WTC11 (cell line): ENCODE measurements at regions not wholly inside any gene's neighbourhood (a gene's known extent, or its start where the extent isn't known, plus 50 kb on each side); places are given as distances from the start of the nearest gene placed in this dataset.

Source experiments
- CDX4 ChIP-seq: fragments of 250-450 bp; sonication (Bioruptor Pico); IDR thresholded peaks from 2 replicates; pipeline ENCODE4 v1.9.0; 2021; ENCODE audit warnings: moderate library complexity, mild to moderate bottlenecking, inconsistent platforms, borderline replicate concordance
- CTCF ChIP-seq: fragments of 200-600 bp; IDR thresholded peaks from 2 replicates; pipeline ENCODE4 v1.8.0; 2022; ENCODE audit warnings: antibody characterized with exemption
- HMGXB4 ChIP-seq: sonication (generic); formaldehyde crosslinking; IDR thresholded peaks from 2 replicates; pipeline ENCODE4 v1.8.1; 2023; ENCODE audit warnings: mild to moderate bottlenecking, moderate library complexity, missing genetic modification reagents
- MAX ChIP-seq: sonication (generic); formaldehyde crosslinking; IDR thresholded peaks from 2 replicates; pipeline ENCODE4 v1.8.0; 2022; ENCODE audit warnings: mild to moderate bottlenecking, missing genetic modification reagents
- NR1H2 ChIP-seq: sonication (generic); formaldehyde crosslinking; IDR thresholded peaks from 2 replicates; pipeline ENCODE4 v1.9.0; 2021; ENCODE audit warnings: mild to moderate bottlenecking, moderate library complexity, missing genetic modification reagents
- NR3C1 ChIP-seq: sonication (generic); formaldehyde crosslinking; conservative IDR thresholded peaks from 2 replicates; pipeline ENCODE4 v1.8.1; 2023; ENCODE audit warnings: low read depth, mild to moderate bottlenecking, missing genetic modification reagents
- PRDM15 ChIP-seq: sonication (generic); formaldehyde crosslinking; IDR thresholded peaks from 2 replicates; pipeline ENCODE4 v1.8.0; 2022; ENCODE audit warnings: missing genetic modification reagents
- SP1 ChIP-seq: sonication (generic); formaldehyde crosslinking; conservative IDR thresholded peaks from 2 replicates; pipeline ENCODE4 v1.8.1; 2022; ENCODE audit warnings: missing genetic modification reagents
- TEAD4 ChIP-seq: sonication (generic); formaldehyde crosslinking; IDR thresholded peaks from 2 replicates; pipeline ENCODE4 v1.8.0; 2022; ENCODE audit warnings: mild to moderate bottlenecking, missing genetic modification reagents
- USF2 ChIP-seq: sonication (generic); formaldehyde crosslinking; IDR thresholded peaks from 2 replicates; pipeline ENCODE4 v1.8.1; 2023; ENCODE audit warnings: mild to moderate bottlenecking, missing genetic modification reagents, moderate library complexity
- ZNF263 ChIP-seq: sonication (generic); formaldehyde crosslinking; IDR thresholded peaks from 2 replicates; pipeline ENCODE4 v1.8.1; 2022; ENCODE audit warnings: low read depth, mild to moderate bottlenecking, moderate library complexity, missing genetic modification reagents
- ZNF423 ChIP-seq: fragments of 250-450 bp; sonication (Bioruptor Pico); IDR thresholded peaks from 2 replicates; pipeline ENCODE4 v2.1.2; 2022; ENCODE audit warnings: mild to moderate bottlenecking, moderate library complexity

GRCh38 chr22:23415490-23415851 is 164.6 kb downstream of the IGLL1 start:
- TF ChIP-seq TEAD4 (CRISPR knock-in tag) = no peak
- TF ChIP-seq ZNF263 (CRISPR knock-in tag) = no peak
- no peak for TF ChIP-seq SP1 (CRISPR knock-in tag)
- TF ChIP-seq CTCF = no peak
- no peak for TF ChIP-seq PRDM15
- no peak for TF ChIP-seq NR1H2 (CRISPR knock-in tag)
- TF ChIP-seq HMGXB4 = no peak
- TF ChIP-seq USF2 = no peak
- no peak for TF ChIP-seq ZNF423
- TF ChIP-seq CDX4 (CRISPR knock-in tag) = no peak
- TF ChIP-seq MAX (CRISPR knock-in tag) = no peak
- TF ChIP-seq NR3C1 (CRISPR knock-in tag) = no peak
